ENCODE measurements at regions not wholly inside any gene's neighbourhood (a gene's known extent, or its start where the extent isn't known, plus 50 kb on each side); places are given as distances from the start of the nearest gene placed in this dataset.

DNA sequence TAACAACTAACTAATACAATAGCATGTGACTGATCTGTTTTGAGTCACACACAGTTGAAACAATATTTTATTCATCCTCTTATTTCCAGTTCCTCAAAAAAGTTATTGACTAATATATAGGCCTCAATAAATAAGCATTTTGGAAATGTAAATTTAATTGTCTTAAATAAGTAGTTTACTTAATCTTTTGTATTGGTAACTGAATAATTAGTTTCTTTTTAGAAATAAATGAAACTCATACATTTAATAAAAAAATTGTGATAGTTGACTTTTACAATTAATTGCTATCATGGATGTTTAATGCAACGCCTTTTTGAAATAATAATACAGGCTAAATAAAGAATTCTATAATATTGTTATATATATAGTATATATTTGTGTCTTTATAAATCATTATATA, 500.8 kb upstream of the PCDH20 start:
- intact Hi-C loops (cut with DNase I): no loop called here
- H3K4me3 ChIP-seq: no peak overlapping the region
- no peaks in the 10 kb centered on the region for H3K36me3 ChIP-seq
- no peak for DNase-seq (ENCODE audit: extremely low spot score)
- TF ChIP-seq EP300 (IDR thresholded peaks at IDR 0.05): no peak
- TF ChIP-seq POLR2A (IDR thresholded peaks at IDR 0.05; ENCODE audit: low read depth): no peak
- TF ChIP-seq POLR2AphosphoS5 (IDR thresholded peaks at IDR 0.05): no peak
- TF ChIP-seq, protein P1, sequence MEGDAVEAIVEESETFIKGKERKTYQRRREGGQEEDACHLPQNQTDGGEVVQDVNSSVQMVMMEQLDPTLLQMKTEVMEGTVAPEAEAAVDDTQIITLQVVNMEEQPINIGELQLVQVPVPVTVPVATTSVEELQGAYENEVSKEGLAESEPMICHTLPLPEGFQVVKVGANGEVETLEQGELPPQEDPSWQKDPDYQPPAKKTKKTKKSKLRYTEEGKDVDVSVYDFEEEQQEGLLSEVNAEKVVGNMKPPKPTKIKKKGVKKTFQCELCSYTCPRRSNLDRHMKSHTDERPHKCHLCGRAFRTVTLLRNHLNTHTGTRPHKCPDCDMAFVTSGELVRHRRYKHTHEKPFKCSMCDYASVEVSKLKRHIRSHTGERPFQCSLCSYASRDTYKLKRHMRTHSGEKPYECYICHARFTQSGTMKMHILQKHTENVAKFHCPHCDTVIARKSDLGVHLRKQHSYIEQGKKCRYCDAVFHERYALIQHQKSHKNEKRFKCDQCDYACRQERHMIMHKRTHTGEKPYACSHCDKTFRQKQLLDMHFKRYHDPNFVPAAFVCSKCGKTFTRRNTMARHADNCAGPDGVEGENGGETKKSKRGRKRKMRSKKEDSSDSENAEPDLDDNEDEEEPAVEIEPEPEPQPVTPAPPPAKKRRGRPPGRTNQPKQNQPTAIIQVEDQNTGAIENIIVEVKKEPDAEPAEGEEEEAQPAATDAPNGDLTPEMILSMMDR (IDR thresholded peaks at IDR 0.05): no peak
- H3K27me3 ChIP-seq: no peaks in the 10 kb centered on the region
- no peak overlapping the region for H3K27ac ChIP-seq (replicated peaks in 1 of 4)
- WGBS: 86% methylated on average over 1 of the region's 1 CpG
- no peaks in the 10 kb centered on the region for H3K4me1 ChIP-seq
- no peaks in the 10 kb centered on the region for H3K9me3 ChIP-seq

DNA sequence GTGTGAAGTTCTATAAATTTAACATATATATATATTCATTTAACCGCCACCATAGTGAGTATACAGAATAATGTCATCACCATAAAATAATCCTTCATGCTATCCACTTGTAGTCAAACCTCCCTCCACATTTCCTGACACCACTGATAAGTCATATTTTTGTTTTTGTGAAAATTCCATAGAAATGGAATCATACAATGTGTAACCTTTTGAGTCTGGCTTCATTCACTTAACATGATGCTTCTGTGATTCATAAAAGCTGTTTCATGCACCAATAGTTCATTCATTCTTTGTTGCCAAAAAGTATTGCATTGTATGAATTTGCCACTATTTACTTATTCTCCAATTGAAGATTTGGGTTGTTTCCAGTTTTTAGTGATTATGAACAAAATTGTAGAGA, 497.5 kb upstream of the PCDH20 start:
- TF ChIP-seq, protein P1 (IDR thresholded peaks at IDR 0.05): no peak
- no peak for TF ChIP-seq EP300 (IDR thresholded peaks at IDR 0.05)
- TF ChIP-seq POLR2A (IDR thresholded peaks at IDR 0.05; ENCODE audit: low read depth): no peak
- TF ChIP-seq POLR2AphosphoS5 (IDR thresholded peaks at IDR 0.05): no peak
- H3K4me3 ChIP-seq: no peak overlapping the region
- H3K4me1 ChIP-seq: no peaks in the 10 kb centered on the region
- H3K9me3 ChIP-seq: no peaks in the 10 kb centered on the region
- intact Hi-C loops (cut with DNase I): no loop called here
- H3K27me3 ChIP-seq: no peaks in the 10 kb centered on the region
- WGBS: 86% methylated on average over 1 of the region's 1 CpG
- H3K27ac ChIP-seq (replicated peaks in 1 of 4): no peak overlapping the region
- no peak for DNase-seq (ENCODE audit: extremely low spot score)
- H3K36me3 ChIP-seq: no peaks in the 10 kb centered on the region

DNA sequence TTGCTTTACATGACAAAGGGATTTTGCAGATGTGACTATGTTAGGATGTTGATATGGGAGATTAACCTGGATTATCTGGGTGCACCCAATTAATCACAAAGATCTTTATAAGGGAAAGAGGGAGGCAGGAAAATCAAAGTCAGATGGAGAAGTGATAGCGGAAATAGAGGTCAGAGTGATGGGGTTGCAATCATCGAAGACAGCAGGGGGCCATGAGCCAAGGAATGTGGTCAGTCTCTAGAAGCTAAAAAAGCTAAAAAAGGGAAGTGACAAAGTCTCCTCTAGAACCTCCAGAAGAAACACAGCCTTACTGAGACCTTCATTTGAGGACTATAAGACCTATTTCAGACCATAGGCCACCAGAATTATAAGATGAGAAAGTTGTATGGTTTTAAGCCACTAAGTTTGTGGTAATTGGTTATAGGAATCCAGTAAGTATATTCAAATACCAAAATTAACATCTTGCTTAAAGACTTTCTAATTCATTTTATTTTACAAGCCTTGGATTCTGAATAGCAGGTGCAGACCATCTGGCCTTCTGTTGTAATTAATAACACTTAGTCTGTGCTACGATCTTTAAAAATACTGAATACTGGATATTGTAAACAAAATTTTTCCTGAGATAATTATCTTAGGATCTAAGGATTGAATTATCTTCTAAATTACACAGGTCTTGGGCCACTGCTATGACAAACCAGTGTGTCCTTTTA, 493.4 kb upstream of the PCDH20 start:
- no peaks in the 10 kb centered on the region for H3K4me1 ChIP-seq
- TF ChIP-seq EP300 (IDR thresholded peaks at IDR 0.05) (no peak), POLR2AphosphoS5 (IDR thresholded peaks at IDR 0.05) (no peak), POLR2A (IDR thresholded peaks at IDR 0.05; ENCODE audit: low read depth) (no peak)
- TF ChIP-seq, protein P1 (IDR thresholded peaks at IDR 0.05): no peak
- no peaks in the 10 kb centered on the region for H3K27me3 ChIP-seq
- H3K27ac ChIP-seq (replicated peaks in 1 of 4): no peak overlapping the region
- no peak overlapping the region for H3K4me3 ChIP-seq
- no peaks in the 10 kb centered on the region for H3K36me3 ChIP-seq
- no peaks in the 10 kb centered on the region for H3K9me3 ChIP-seq
- intact Hi-C loops (cut with DNase I): no loop called here
- DNase-seq (ENCODE audit: extremely low spot score): no peak
- 69% methylated on average over 3 of the region's 3 CpGs for WGBS

DNA sequence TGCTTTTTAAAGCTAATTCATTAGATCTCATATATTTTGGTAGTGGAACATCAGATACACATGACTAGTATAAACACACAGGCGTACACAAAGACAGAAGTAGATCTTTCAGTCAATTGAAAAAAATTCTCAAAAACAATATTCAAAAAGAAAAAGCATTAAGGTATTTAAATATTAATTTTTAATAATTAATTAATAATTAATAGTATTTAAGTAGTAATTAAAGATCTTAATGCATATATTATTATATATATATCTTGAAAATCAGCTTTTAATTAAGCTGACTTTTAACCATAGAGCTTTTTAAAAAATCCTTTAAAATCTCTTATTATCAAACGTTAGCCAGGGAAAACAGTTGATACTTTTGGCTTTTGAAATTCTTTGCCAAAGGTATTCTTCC, 489.4 kb upstream of the PCDH20 start:
- H3K36me3 ChIP-seq: no peaks in the 10 kb centered on the region
- WGBS: 76% methylated on average over 2 of the region's 2 CpGs

More for the DNA sequence above, 489.4 kb upstream of the PCDH20 start:
- intact Hi-C loops (cut with DNase I): no loop called here
- Histone ChIP-seq H3K9me3 (no peaks in the 10 kb centered on the region), H3K4me1 (no peaks in the 10 kb centered on the region), H3K27ac (replicated peaks in 1 of 4) (no peak overlapping the region), H3K4me3 (no peak overlapping the region), H3K27me3 (no peaks in the 10 kb centered on the region)
- DNase-seq (ENCODE audit: extremely low spot score): no peak
- TF ChIP-seq POLR2AphosphoS5 (IDR thresholded peaks at IDR 0.05): no peak
- TF ChIP-seq EP300 (IDR thresholded peaks at IDR 0.05): no peak
- TF ChIP-seq, protein P1 (IDR thresholded peaks at IDR 0.05): no peak
- TF ChIP-seq POLR2A (IDR thresholded peaks at IDR 0.05; ENCODE audit: low read depth): no peak

Data from esophagus muscularis mucosa (tissue), 4 donors.